Pancreas (tissue), 10 donors: ENCODE measurements at regions not wholly inside any gene's neighbourhood (a gene's known extent, or its start where the extent isn't known, plus 50 kb on each side); places are given as distances from the start of the nearest gene placed in this dataset.

Source experiments
- ATAC-seq, 4 donors: fragments of 200-7000 bp; cut with Tn5 transposase; one replicate each; pipeline versions ENCODE4 v1.8.0 to v1.9.1; 2020; ENCODE audit warnings: mild to moderate bottlenecking in 4 of 4, moderate library complexity in 4 of 4
- DNase-seq, 6 donors: peaks; one replicate each; pipeline ENCODE4 v3.0.0-alpha.2; 2020
- FAIRE-seq: peaks from 2 replicates; lab custom pipeline; 2012; peaks lifted over from hg19 to GRCh38; lab: Jason Lieb, UNC
- H3K27ac ChIP-seq, 4 donors: fragments of 200-600 bp; sonication (generic); 1 replicate in 3 of 4; 2 replicates in 1 of 4; pipeline versions ENCODE4 v1.5.0 to v1.8.0; 2020
- H3K27me3 ChIP-seq, 4 donors: fragments of 200-600 bp; one replicate each; pipeline ENCODE4 v1.8.0; 2021
- H3K36me3 ChIP-seq, 3 donors: fragments of 200-600 bp; sonication (generic) in 1 of 3; one replicate each; pipeline versions ENCODE4 v1.5.0 to v1.8.0; 2020 to 2021
- H3K4me1 ChIP-seq, 3 donors: fragments of 200-600 bp; one replicate each; pipeline ENCODE4 v1.8.0; 2021
- H3K4me3 ChIP-seq, 4 donors: fragments of 200-600 bp; sonication (generic) in 2 of 4; one replicate each; pipeline versions ENCODE4 v1.5.0 to v1.8.0; 2020 to 2021
- H3K9me3 ChIP-seq, 4 donors: fragments of 200-600 bp; one replicate each; pipeline ENCODE4 v1.8.0; 2021
- CTCF ChIP-seq, 4 donors: fragments of 200-600 bp; sonication (generic) in 3 of 4; IDR thresholded peaks; one replicate each; pipeline versions ENCODE4 v1.5.0 to v1.8.0; 2021; ENCODE audit warnings: antibody characterized with exemption in 4 of 4
- WGBS, 2 donors: extraction: QIAGEN DNeasy Blood & Tissue Kit; methylation state at CpG; one replicate each; pipeline ENCODE4 v1.1.7; 2013; 5-methylcytosine and 5-hydroxymethylcytosine counted together
- intact Hi-C, 3 donors: fragments of 100-400 bp; cut with DNase I; formaldehyde crosslinking; loops; one replicate each; pipeline versions ENCODE4 v1.11.1 to v1.14.2; 2022
- donor health status: healthy with polysubstance abuse.
- donor health status: DM: no; HTN: no; CAD: no; lungs with moderate emphysema.
- donor health status: DM: no; HTN: no; CAD: no.
- donor health status: control.
- donor health status: control.
- donor health status: Bipolar disorder and iron deficiency.
- donor health status: DM: yes; HTN: yes; CAD: no.
- donor health status: DM: no; HTN: no; CAD: no.
- donor health status: DM: no; HTN: no; CAD: no.
- donor health status: DM: yes; HTN: yes; CAD: no.

DNA sequence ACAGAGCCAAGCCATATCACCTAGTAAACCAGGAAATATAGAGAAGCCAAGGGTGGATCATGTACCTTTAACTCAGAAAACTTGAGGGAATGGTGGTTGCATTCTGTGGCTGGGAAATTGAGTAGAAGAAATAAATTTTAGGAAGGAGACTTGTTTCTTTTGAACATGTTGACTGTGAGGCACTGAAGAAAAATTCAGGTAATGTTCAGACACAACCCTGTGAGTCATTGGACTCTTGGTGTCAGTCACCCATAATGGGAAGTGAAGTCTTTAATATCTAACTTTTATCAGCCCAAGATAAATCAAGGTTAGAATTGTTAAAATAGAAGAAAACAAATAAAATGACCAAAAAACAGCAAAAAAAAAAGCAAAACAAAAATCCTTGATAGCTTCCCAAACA lies 98.8 kb upstream of the GRIK2 start:
- TF ChIP-seq CTCF (IDR thresholded peaks at IDR 0.05): no peak
- Histone ChIP-seq H3K4me1 (no peaks in the 10 kb centered on the region), H3K4me3 (no peak overlapping the region), H3K9me3 (no peaks in the 10 kb centered on the region), H3K27ac (no peak overlapping the region), H3K36me3 (no peaks in the 10 kb centered on the region), H3K27me3 (no peaks in the 10 kb centered on the region)
- no peak for ATAC-seq
- no peak for FAIRE-seq
- intact Hi-C loops: no loop called here
- no peak for DNase-seq

- ATAC-seq: no peak
These were observed 97.1 kb upstream of the GRIK2 start for GRCh38 chr6:101296169-101296960.

GRCh38 chr6:101302593-101302992 lies 90.9 kb upstream of the GRIK2 start:
- no peaks in the 10 kb centered on the region for H3K4me1 ChIP-seq
- H3K27ac ChIP-seq: no peak overlapping the region
- no peak for TF ChIP-seq CTCF (IDR thresholded peaks at IDR 0.05)
- no peaks in the 10 kb centered on the region for H3K36me3 ChIP-seq
- H3K27me3 ChIP-seq: no peaks in the 10 kb centered on the region
- intact Hi-C loops: no loop called here
- no peak overlapping the region for H3K4me3 ChIP-seq
- H3K9me3 ChIP-seq: no peaks in the 10 kb centered on the region
- ATAC-seq (no peak), FAIRE-seq (no peak), DNase-seq (no peak)
- WGBS, 2 donors: 65 to 70% methylated on average over 1 of the region's 1 CpG

More at GRCh38 chr6:101296169-101296960, 97.1 kb upstream of the GRIK2 start:
- Histone ChIP-seq H3K9me3 (no peaks in the 10 kb centered on the region), H3K4me3 (no peak overlapping the region), H3K36me3 (no peaks in the 10 kb centered on the region), H3K27me3 (no peaks in the 10 kb centered on the region), H3K27ac (no peak overlapping the region), H3K4me1 (no peaks in the 10 kb centered on the region)
- intact Hi-C loops: no loop called here
- no peak for FAIRE-seq
- no peak for DNase-seq
- WGBS, 2 donors: 48 to 63% methylated on average over 6 of the region's 6 CpGs
- no peak for TF ChIP-seq CTCF (IDR thresholded peaks at IDR 0.05)

DNA sequence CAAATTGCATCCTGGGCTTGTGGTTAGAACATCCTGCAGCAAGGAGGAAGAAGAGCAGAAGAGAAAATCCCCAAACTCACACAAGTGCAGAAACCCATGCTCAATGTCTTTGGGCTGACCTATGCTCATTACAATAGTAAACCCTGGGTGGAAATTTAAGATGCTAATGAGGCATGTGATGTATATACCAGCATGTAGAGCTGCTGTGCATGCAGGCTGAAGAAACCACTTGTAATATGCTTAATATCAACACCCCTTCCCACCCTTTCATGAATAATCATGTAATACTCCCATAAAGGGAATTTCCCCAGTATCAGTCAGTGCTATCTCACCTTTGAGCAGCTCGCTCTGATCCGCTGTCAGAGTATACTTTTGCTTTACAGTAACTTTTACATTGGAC lies 90.0 kb upstream of the GRIK2 start:
- Histone ChIP-seq H3K27me3 (no peaks in the 10 kb centered on the region), H3K36me3 (no peaks in the 10 kb centered on the region), H3K4me3 (no peak overlapping the region), H3K9me3 (no peaks in the 10 kb centered on the region), H3K27ac (no peak overlapping the region), H3K4me1 (no peaks in the 10 kb centered on the region)
- DNase-seq (no peak), ATAC-seq (no peak), FAIRE-seq (no peak)
- intact Hi-C loops: no loop called here
- 65 to 68% methylated on average over 2 of the region's 2 CpGs for WGBS, 2 donors
- TF ChIP-seq CTCF (IDR thresholded peaks at IDR 0.05): no peak

- H3K27me3 ChIP-seq: no peaks in the 10 kb centered on the region
- intact Hi-C loops: no loop called here
- H3K9me3 ChIP-seq: no peaks in the 10 kb centered on the region
- DNase-seq (no peak), ATAC-seq (no peak), FAIRE-seq (no peak)
- WGBS, 2 donors: 17% methylated on average over 2 of the region's 2 CpGs
- no peak for TF ChIP-seq CTCF (IDR thresholded peaks at IDR 0.05)
- no peaks in the 10 kb centered on the region for H3K36me3 ChIP-seq
- no peak overlapping the region for H3K27ac ChIP-seq
- H3K4me3 ChIP-seq: no peak overlapping the region
- no peaks in the 10 kb centered on the region for H3K4me1 ChIP-seq
These were observed 80.9 kb upstream of the GRIK2 start for GRCh38 chr6:101312652-101313051.
